Thoracic aorta (tissue), 2 donors: ENCODE measurements at regions not wholly inside any gene's neighbourhood (a gene's known extent, or its start where the extent isn't known, plus 50 kb on each side); places are given as distances from the start of the nearest gene placed in this dataset.

Experiments
- ATAC-seq: fragments of 150-250 bp; one replicate; pipeline ENCODE4 v1.8.0; 2017; ENCODE audit warnings: low read depth; ENCODE audit not compliant: insufficient number of reproducible peaks, low FRiP score
- DNase-seq: peaks from one replicate; pipeline ENCODE4 v3.0.0-alpha.2; 2020; ENCODE audit warnings: low spot score
- H3K27ac ChIP-seq, 2 donors: fragments of 200-600 bp; sonication (generic); 1 replicate in 1 of 2; 2 replicates in 1 of 2; pipeline ENCODE4 v1.5.1; 2016; ENCODE audit warnings: mild to moderate bottlenecking in 2 of 2, moderate library complexity in 2 of 2
- H3K27me3 ChIP-seq: fragments of 200-600 bp; sonication (generic); replicated peaks from 2 replicates; pipeline ENCODE4 v1.6.0; 2016; ENCODE audit warnings: mild to moderate bottlenecking; ENCODE audit not compliant: insufficient read depth
- H3K36me3 ChIP-seq: fragments of 200-600 bp; sonication (generic); one replicate; pipeline ENCODE4 v1.5.1; 2016
- H3K4me1 ChIP-seq, 2 donors: fragments of 200-600 bp; sonication (generic); 1 replicate in 1 of 2; 2 replicates in 1 of 2; pipeline versions ENCODE4 v1.5.1 to v1.6.0; 2016; ENCODE audit warnings: low read depth in 2 of 2, mild to moderate bottlenecking in 1 of 2; ENCODE audit not compliant: control insufficient read depth in 1 of 2
- H3K4me3 ChIP-seq: fragments of 200-600 bp; sonication (generic); 2 replicates; pipeline ENCODE4 v1.5.1; 2016; ENCODE audit warnings: mild to moderate bottlenecking
- H3K9me3 ChIP-seq: fragments of 200-600 bp; sonication (generic); 2 replicates; pipeline ENCODE4 v1.5.1; 2016
- TF ChIP-seq, protein P1 (sequence below): fragments of 200-600 bp; sonication (generic); IDR thresholded peaks from one replicate; pipeline ENCODE4 v1.5.1; 2019; ENCODE audit warnings: antibody characterized with exemption

- H3K4me1 ChIP-seq, result peaks cover 0 to 11% of the 10 kb centered on the region in 2 donors
- no peak overlapping the region for H3K4me3 ChIP-seq
- H3K36me3 ChIP-seq, result no peaks in the 10 kb centered on the region
- no peaks in the 10 kb centered on the region for H3K27me3 ChIP-seq
- ATAC-seq (no peak), DNase-seq (no peak)
- H3K9me3 ChIP-seq, result no peaks in the 10 kb centered on the region
- TF ChIP-seq, protein P1, sequence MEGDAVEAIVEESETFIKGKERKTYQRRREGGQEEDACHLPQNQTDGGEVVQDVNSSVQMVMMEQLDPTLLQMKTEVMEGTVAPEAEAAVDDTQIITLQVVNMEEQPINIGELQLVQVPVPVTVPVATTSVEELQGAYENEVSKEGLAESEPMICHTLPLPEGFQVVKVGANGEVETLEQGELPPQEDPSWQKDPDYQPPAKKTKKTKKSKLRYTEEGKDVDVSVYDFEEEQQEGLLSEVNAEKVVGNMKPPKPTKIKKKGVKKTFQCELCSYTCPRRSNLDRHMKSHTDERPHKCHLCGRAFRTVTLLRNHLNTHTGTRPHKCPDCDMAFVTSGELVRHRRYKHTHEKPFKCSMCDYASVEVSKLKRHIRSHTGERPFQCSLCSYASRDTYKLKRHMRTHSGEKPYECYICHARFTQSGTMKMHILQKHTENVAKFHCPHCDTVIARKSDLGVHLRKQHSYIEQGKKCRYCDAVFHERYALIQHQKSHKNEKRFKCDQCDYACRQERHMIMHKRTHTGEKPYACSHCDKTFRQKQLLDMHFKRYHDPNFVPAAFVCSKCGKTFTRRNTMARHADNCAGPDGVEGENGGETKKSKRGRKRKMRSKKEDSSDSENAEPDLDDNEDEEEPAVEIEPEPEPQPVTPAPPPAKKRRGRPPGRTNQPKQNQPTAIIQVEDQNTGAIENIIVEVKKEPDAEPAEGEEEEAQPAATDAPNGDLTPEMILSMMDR, result no peak
- no peak overlapping the region for H3K27ac ChIP-seq
Observed at GRCh38 chr3:89577637-89578530, 470.5 kb downstream of the EPHA3 start.

DNA sequence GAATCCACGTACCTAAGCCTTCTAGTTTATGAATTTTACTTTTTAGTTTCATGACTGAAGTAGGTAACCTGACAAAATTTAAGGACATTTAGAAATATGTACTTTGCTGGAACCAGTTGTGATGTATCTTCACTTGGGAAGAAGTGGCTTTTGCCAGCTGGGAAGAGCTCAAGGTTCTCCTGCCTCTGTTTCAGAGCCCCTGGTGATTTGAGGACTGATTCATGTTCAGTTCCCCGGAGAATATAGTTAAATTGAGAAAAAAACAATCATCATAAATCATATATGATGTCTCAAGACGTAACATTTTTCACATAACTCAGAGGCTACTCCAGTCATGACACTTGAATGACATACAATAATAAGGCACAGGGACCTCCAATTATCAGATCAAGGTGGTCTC is 473.4 kb downstream of the EPHA3 start:
- H3K9me3 ChIP-seq, result no peaks in the 10 kb centered on the region
- no peak for ATAC-seq

GRCh38 chr3:89584398-89584797 is 477.0 kb downstream of the EPHA3 start:
- H3K4me1 ChIP-seq, result no peaks in the 10 kb centered on the region
- H3K27me3 ChIP-seq, result no peaks in the 10 kb centered on the region
- TF ChIP-seq, protein P1, result no peak
- no peaks in the 10 kb centered on the region for H3K36me3 ChIP-seq
- no peak overlapping the region for H3K4me3 ChIP-seq
- no peaks in the 10 kb centered on the region for H3K9me3 ChIP-seq
- no peak for DNase-seq
- no peak overlapping the region for H3K27ac ChIP-seq
- no peak for ATAC-seq

More for the DNA sequence above, 473.4 kb downstream of the EPHA3 start:
- H3K36me3 ChIP-seq, result no peaks in the 10 kb centered on the region
- H3K27ac ChIP-seq, result no peak overlapping the region
- no peak overlapping the region for H3K4me3 ChIP-seq
- DNase-seq, result no peak
- no peaks in the 10 kb centered on the region for H3K27me3 ChIP-seq
- TF ChIP-seq, protein P1, result no peak
- H3K4me1 ChIP-seq, result peaks cover 0 to 5% of the 10 kb centered on the region in 2 donors

DNA sequence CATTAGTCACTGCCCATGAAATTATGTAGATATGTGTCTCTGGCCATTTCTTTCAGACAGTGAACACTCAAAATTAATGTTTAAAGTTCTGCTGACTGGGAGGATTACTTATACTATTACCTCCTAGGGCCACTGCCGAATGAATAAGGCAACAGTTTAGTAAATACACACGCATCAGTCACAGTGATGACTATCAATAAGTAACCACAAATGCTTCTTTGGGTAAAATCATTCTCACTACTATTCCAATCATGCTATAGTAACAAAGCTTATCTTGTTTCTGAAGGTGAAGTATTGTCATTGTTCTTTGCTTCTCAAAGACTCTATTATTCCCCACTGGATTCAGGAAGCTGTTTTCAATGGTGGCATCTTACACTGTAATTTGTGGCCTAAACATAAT is 478.8 kb downstream of the EPHA3 start:
- no peaks in the 10 kb centered on the region for H3K4me1 ChIP-seq
- no peak overlapping the region for H3K27ac ChIP-seq
- no peaks in the 10 kb centered on the region for H3K27me3 ChIP-seq
- no peaks in the 10 kb centered on the region for H3K9me3 ChIP-seq
- no peaks in the 10 kb centered on the region for H3K36me3 ChIP-seq
- no peak overlapping the region for H3K4me3 ChIP-seq
- TF ChIP-seq, protein P1, result no peak
- DNase-seq (no peak), ATAC-seq (no peak)

- H3K4me3 ChIP-seq, result no peak overlapping the region
- TF ChIP-seq, protein P1, result no peak
- no peak overlapping the region for H3K27ac ChIP-seq
- H3K4me1 ChIP-seq, result no peaks in the 10 kb centered on the region
- DNase-seq, result no peak
- H3K27me3 ChIP-seq, result no peaks in the 10 kb centered on the region
- no peaks in the 10 kb centered on the region for H3K9me3 ChIP-seq
- H3K36me3 ChIP-seq, result no peaks in the 10 kb centered on the region
- no peak for ATAC-seq
Observed at GRCh38 chr3:89586676-89587075, 479.3 kb downstream of the EPHA3 start.
